HL-60 (cell line): ENCODE measurements at regions not wholly inside any gene's neighbourhood (a gene's known extent, or its start where the extent isn't known, plus 50 kb on each side); places are given as distances from the start of the nearest gene placed in this dataset.

Experiments
- DNase-seq, 2 experiments: peaks; one replicate each; pipeline ENCODE4 v3.0.0-alpha.2; 2010 to 2020; ENCODE audit warnings: low read depth in 1 of 2, low spot score in 1 of 2
- H3K27ac ChIP-seq: fragments of 250-450 bp; sonication (Bioruptor Pico); replicated peaks from 2 replicates; pipeline ENCODE4 v1.5.1; 2020; ENCODE audit warnings: mild to moderate bottlenecking, moderate library complexity
- H3K27me3 ChIP-seq: fragments of 250-450 bp; sonication (Bioruptor Pico); 2 replicates; pipeline ENCODE4 v1.5.1; 2021; ENCODE audit warnings: mild to moderate bottlenecking, moderate library complexity; ENCODE audit not compliant: insufficient read depth, poor library complexity, severe bottlenecking
- H3K4me3 ChIP-seq: replicated peaks from 2 replicates; pipeline ENCODE4 v1.5.1; 2011; ENCODE audit warnings: mild to moderate bottlenecking, control low read depth, low read length; ENCODE audit not compliant: insufficient read depth
- GABPA ChIP-seq: IDR thresholded peaks from 2 replicates; pipeline ENCODE4 v1.6.1; 2012; ENCODE audit warnings: low read depth
- POLR2AphosphoS5 ChIP-seq: IDR thresholded peaks from 2 replicates; pipeline ENCODE4 v1.6.1; 2012; ENCODE audit warnings: low read depth
- SPI1 ChIP-seq: IDR thresholded peaks from 2 replicates; pipeline ENCODE4 v1.6.1; 2012; ENCODE audit warnings: low read depth, mild to moderate bottlenecking, borderline replicate concordance
- TF ChIP-seq, protein P1 (sequence below): IDR thresholded peaks from 2 replicates; pipeline ENCODE4 v1.6.1; 2012; ENCODE audit warnings: low read depth; ENCODE audit not compliant: insufficient replicate concordance
- TF ChIP-seq, protein P2 (sequence below): IDR thresholded peaks from one replicate; pipeline ENCODE4 v1.5.1; 2011; ENCODE audit warnings: low read length, control low read depth, inconsistent platforms; ENCODE audit not compliant: insufficient read depth

DNA sequence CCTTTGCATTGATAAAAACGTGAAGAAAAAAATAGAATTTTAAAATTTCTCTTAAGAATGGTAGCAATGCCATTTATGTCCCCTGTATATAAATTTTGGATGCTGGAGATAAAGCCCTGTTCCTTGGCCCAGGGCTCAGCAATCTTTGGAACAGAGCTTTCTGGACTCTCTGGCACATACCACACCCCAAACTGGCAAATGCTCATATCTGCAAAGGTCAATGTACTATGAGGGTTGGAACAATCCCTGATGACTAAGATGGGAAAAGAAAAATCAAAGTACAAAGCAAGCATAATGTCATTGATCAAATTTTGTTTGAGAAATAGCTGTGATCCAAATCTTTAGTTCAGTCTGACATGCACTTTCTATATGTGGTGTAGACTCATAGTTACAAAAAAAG, 158.1 kb upstream of the HCRTR2 start:
- Histone ChIP-seq H3K27ac (no peak overlapping the region), H3K4me3 (no peak overlapping the region), H3K27me3 (no peaks in the 10 kb centered on the region)
- no peak for DNase-seq
- TF ChIP-seq, protein P1, sequence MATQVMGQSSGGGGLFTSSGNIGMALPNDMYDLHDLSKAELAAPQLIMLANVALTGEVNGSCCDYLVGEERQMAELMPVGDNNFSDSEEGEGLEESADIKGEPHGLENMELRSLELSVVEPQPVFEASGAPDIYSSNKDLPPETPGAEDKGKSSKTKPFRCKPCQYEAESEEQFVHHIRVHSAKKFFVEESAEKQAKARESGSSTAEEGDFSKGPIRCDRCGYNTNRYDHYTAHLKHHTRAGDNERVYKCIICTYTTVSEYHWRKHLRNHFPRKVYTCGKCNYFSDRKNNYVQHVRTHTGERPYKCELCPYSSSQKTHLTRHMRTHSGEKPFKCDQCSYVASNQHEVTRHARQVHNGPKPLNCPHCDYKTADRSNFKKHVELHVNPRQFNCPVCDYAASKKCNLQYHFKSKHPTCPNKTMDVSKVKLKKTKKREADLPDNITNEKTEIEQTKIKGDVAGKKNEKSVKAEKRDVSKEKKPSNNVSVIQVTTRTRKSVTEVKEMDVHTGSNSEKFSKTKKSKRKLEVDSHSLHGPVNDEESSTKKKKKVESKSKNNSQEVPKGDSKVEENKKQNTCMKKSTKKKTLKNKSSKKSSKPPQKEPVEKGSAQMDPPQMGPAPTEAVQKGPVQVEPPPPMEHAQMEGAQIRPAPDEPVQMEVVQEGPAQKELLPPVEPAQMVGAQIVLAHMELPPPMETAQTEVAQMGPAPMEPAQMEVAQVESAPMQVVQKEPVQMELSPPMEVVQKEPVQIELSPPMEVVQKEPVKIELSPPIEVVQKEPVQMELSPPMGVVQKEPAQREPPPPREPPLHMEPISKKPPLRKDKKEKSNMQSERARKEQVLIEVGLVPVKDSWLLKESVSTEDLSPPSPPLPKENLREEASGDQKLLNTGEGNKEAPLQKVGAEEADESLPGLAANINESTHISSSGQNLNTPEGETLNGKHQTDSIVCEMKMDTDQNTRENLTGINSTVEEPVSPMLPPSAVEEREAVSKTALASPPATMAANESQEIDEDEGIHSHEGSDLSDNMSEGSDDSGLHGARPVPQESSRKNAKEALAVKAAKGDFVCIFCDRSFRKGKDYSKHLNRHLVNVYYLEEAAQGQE = no peak
- TF ChIP-seq, protein P2, sequence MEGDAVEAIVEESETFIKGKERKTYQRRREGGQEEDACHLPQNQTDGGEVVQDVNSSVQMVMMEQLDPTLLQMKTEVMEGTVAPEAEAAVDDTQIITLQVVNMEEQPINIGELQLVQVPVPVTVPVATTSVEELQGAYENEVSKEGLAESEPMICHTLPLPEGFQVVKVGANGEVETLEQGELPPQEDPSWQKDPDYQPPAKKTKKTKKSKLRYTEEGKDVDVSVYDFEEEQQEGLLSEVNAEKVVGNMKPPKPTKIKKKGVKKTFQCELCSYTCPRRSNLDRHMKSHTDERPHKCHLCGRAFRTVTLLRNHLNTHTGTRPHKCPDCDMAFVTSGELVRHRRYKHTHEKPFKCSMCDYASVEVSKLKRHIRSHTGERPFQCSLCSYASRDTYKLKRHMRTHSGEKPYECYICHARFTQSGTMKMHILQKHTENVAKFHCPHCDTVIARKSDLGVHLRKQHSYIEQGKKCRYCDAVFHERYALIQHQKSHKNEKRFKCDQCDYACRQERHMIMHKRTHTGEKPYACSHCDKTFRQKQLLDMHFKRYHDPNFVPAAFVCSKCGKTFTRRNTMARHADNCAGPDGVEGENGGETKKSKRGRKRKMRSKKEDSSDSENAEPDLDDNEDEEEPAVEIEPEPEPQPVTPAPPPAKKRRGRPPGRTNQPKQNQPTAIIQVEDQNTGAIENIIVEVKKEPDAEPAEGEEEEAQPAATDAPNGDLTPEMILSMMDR = no peak
- no peak for TF ChIP-seq GABPA
- no peak for TF ChIP-seq POLR2AphosphoS5
- no peak for TF ChIP-seq SPI1

DNA sequence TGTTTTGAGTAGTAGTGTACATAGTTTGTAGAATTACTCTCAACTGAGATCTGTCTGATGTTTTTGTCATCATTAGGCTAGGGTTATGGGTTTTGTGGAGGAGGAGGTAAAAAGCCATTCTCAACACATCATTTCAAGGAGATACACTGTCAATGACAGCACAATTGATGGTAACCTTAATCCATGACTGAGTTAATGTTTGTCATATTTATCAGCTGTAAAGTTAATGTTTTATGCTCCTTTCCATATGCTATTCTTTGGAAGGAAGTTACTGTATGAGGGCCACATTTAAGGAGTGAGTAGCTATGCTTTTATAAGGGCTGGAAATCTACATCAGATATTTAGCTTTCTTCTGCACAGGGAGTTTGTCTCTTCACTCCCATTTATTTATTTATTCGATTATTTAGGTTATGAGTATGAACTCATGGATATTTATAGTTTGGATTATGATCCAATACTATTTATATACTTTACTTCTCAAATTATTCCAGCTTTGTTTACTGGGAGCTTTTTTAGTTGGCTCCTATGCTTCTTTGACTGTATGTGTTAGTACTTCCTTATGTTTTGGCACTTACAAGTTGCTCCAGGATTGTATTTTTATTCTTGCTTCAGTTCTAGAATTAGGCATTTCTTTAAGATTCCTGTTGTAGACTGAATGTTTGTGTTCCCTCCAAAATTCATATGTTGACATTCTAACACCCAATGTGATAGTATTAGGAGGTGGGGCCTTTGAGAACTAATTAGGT, 156.6 kb upstream of the HCRTR2 start:
- TF ChIP-seq POLR2AphosphoS5 (no peak), GABPA (no peak), SPI1 (no peak)
- TF ChIP-seq, protein P1 = no peak
- TF ChIP-seq, protein P2 = no peak
- DNase-seq = no peak
- Histone ChIP-seq H3K27me3 (no peaks in the 10 kb centered on the region), H3K4me3 (no peak overlapping the region), H3K27ac (no peak overlapping the region)

DNA sequence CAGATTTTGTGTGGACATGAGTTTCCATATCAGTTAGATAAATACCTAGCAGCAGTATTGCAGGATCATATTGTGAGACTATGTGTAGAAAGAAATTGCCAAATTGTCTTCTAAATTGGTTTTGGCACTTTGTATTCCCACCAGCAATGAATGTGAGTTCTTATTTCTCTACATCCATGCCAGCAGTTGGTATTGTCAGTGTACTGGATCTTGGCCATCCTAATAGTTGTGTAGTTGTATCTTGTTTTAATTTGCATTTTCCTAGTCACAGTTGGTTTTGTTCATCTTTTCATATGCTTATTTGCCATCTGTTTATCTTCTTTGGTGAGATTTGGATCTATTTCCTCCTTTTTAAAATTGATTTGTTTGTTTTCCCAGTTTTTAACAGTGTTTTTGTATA, 154.7 kb upstream of the HCRTR2 start:
- no peak for DNase-seq
- Histone ChIP-seq H3K27me3 (no peaks in the 10 kb centered on the region), H3K4me3 (no peak overlapping the region), H3K27ac (no peak overlapping the region)
- TF ChIP-seq POLR2AphosphoS5 = no peak
- TF ChIP-seq, protein P1 = no peak
- TF ChIP-seq SPI1 = no peak
- no peak for TF ChIP-seq GABPA
- TF ChIP-seq, protein P2 = no peak
